NCI-H1930 (cell line): ENCODE measurements at regions not wholly inside any gene's neighbourhood (a gene's known extent, or its start where the extent isn't known, plus 50 kb on each side); places are given as distances from the start of the nearest gene placed in this dataset.
"Not testable (repeated sequence)": the region's sequence is repeated elsewhere in the genome, so short reads cannot be mapped to it uniquely, and the experiment has no call there.

Experiments used
- DNase-seq, 2 experiments: peaks; one replicate each; lab custom pipeline; 2025; lab: John Stamatoyannopoulos, UW

DNA sequence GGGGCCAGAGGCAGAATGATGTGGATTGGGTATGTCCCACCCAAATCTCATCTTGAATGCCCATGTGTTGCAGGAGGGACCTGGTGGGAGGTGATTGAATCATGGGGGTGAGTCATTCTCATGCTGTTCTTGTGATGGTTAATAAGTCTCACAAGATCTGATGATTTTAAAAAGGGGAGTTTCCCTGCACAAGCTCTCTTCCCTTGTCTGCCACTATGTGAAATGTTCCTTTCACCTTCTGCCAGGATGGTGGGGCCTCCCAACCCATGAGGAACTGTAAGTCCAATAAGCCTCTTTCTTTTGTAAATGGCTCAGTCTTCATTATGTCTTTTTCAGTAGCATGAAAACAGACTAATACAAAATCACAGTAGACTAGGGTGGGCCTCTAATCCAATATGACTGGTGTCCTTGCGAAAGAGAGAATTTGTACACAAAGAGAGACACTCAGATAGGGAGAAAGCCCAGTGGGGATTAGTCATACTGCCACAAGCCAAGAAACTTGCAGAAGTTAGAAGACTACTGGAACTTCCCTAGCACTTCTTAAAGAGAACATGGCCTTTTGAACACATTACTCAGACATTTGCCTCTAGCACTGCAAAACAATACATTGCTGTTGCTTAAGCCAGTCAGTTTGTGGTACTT, 68.4 kb downstream of the ANXA1 start:
- DNase-seq = no peak

DNA sequence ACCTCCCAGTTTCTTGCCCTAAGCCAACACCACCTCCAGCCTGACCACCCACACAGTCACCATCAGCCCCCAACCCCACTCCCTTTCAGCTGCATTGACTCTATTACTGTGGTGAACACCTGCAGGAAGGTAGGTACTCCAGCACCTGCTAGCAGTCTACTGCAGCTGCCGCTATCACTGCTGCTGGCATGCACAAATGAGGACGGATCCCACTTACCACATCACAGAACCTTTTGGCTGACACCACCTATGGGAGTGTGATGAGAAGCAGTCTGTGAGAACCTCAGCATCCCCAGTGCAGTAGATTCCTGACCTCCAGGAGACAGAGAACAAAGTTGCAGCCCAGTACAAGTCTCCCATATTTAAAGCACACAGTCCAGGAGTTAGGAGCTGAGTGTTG, 71.9 kb downstream of the ANXA1 start:
- DNase-seq = no peak

DNA sequence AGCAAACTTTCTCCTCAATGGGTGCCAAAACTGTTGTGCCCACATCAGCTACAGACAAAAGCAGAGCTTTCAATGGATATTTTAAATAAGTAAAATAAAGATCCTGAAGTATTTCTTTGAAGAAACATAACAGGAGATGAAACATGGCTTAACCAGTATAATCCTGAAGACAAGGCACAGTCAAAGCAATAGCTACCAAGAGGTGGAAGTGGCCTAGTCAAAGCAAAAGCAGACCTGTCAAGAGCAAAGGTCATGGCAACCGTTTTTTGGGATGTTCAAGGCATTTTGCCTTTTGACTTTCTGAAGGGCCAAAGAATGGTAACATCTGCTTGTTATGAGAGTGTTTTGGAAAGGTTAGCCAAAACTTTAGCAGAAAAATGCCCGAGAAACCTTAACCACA, 77.9 kb downstream of the ANXA1 start:
- DNase-seq = no peak

DNA sequence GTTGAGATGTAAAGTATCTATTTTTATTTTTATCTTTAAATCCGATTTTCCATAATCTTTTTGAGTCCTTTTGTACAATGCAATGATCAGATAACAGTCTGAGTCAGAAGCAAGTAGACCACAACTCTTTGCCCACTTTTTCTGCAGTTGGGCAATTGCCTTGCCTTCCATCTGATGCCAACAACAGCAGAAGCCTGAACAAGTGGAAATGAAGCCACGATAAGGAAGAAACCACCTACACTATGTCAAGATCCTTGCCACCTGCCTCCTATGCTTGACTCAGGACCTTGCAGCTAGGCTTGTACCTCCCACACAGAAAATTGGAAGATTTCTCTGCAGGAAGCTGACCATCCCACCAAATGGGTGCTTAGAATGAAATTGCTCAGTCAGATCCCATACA, 78.6 kb downstream of the ANXA1 start:
- DNase-seq = no peak

DNA sequence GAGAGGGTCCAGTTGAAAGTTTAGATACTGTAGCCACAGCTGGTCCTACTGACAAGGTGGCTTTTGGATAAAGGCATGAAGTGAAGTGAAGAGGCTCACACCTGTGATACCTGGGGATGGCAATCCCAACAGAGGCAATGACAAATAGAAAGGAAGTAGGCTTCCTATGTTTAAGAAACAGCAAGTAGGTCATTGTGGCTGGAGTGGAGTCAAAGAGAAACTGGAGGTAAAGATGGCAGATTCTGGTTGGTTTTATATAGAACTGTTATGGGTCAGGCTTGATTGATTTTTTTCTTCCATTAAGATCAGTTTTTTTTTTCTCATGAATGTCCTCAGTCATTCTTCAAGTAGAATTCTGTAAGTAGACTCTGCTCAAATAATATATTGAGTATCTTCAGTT, 79.5 kb downstream of the ANXA1 start:
- no peak for DNase-seq

DNA sequence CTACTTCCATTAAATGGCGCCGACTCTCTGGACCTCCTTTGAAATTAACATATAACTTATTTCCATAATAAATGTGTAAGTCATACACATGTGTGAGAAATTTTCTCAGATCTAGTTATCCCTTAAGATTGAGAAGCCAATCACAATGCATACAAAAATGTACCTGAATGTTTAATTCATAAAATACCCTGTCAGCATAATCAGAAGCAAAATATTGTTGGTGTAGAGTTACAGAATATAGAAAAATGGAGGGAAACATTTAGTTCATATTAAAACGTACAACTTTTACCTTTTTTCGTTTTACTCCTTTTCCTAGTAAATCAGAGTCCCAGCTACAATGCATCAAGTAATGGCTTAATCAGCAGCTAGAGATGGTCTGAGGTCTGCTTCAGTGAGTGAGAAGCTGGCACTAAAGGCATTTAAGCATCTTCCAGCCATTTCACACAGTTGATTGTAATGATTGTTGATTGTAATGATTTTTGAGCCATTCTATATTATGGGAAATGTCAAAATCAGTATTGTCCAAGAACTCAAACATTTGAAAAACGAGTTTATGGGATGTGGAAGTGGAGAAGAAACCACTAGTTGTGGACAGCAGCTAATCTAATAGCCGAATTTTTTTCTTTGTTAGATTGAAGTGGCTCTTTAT, 81.8 kb downstream of the ANXA1 start:
- no peak for DNase-seq

DNA sequence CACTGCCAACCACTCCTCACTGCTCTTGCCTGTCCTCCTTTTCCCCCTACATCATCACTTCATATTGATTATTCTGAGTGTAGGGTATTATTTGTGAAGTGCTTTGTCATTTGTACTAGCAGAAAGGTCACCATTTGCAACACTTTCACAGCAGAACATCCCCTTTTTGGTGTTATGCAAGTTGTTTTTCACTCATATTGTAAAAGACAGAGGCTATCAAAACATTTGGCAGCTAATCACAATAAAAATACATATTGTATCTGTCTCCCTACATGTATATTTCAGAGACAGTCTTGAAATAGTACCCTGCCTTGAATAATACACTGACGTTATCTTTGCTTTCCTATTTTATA, 82.3 kb downstream of the ANXA1 start:
- no peak for DNase-seq

DNA sequence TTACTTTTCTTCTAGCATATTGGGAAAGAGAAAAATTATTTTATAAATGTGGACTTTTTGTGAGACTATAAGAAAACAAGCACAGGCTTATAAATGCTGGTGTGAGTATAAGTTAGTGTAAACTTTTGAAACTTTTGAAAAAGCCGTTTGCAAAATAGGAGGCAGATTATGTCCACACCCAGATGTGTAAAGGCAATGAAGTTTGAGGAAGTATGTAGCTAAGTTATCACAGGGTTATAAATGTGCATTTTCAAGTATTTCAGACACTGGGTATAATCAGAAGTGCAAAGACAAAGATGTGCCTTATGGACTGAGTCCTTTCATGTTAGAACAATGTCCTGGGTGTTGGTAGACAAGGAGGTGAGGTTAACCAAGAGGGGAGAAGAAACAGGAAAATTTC, 85.5 kb downstream of the ANXA1 start:
- DNase-seq = no peak

DNA sequence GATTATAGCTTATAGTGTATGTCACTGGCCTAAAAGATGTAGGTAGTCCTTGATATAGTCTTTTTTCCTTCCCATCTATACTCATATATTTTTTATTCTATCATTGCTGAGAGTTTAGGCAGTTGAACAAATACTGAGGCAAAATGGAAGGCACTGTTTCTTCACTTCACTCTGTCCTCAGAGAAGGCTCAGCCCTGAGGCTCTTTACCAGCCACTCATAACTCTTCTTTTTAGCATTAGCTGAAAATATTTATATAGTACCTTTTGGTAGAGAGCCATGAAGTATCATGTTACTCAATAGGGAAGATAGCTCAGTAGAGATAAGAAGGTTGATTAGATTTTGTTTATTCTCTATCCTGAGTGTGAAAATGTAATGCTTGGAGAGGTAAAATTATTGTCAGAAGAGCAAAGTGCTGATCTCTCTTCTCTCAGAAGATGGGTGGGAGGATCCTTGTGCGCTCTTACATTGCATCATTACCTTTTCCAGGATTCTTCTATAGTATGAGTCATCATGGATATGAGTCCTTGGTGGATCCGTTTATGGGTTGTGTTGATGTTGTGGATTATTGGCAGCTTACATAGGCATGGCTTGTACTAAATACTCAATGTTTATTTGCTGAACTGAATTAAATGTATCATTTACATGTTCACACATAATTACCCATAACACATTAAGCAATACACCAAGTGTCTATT, 88.1 kb downstream of the ANXA1 start:
- no peak for DNase-seq

DNA sequence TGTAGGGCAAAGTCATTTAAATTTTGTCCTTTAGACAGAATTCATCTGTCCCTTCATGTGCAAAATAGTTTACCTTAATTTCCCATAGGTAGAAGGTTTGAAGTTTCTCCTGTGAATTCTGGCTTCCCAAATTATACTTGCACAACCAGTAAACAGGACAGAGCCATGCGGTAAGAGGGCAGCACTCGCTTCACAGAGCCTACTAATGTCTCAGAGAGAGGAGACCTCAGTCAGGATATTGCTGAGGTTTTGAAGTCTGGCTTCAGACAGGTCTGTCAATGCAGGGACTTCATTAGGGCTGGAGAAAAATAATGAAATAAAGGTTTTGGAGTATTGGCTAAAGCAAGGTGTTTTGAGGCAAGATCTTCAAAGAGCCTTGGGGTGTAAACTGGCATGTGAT, 91.4 kb downstream of the ANXA1 start:
- DNase-seq = no peak

DNA sequence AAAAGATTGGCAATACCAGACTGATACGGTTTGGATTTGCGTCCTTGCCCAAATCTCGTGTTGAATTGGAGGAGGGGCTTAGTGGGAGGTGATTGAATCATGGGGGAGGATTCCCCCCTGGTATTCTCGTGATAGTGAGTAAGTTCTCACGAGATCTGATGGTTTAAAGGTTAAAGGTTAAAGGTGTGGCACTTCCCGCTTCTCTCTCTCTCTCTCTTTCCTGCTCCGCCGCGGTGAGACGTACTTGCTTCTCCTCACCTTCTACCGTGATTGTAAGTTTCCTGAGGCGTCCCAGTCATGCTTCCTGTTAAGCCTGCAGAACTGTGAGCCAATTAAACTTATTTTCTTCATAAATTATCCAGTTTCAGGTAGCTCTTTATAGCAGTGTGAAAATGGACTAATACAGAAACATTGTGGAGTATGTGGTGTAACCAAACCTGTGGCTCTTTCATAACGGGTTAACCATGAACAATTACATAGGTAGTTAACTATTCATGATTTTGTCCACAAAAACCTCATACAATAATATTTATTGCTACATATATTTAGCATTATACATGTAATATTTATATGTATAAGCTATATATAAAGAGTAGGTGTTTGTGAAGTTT, 107.5 kb downstream of the ANXA1 start:
- DNase-seq = no peak

DNA sequence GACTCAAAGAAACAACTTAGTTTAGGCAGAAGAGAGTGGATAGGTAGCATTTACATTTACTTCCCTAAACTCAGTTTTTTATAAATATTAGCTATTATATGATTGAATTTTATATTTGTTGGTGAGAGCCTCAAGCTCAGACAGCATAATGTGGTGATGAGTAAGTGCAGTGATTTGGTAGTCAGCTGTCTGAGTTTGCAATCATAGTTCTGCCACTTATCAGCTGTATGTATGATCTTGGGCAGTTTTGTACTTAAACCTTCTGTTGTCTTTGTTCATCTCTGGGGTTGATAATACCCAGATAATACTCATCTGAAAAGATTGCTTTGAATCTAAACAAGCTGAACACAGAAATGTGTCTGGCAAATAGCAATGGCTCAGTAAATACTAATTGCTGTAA, 108.8 kb downstream of the ANXA1 start:
- no peak for DNase-seq

DNA sequence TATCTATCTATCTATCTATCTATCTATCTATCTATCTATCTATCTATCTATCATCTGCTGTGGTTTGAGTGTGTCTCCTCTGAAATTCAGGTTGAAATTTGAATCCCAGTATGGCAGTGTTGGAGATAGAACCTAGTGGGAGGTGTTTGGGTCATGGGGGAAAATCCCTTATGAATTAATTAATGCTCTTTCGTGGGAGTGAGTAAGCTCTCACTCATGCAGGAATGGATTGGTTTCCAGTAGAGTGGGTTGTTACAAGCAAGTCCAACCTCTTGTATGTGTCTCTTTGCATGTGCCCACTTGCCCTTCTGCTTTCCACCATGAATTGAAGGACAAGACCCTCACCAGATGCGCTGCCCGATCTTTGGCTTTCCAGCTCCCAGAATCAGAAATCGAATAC, 113.0 kb downstream of the ANXA1 start:
- no peak for DNase-seq

DNA sequence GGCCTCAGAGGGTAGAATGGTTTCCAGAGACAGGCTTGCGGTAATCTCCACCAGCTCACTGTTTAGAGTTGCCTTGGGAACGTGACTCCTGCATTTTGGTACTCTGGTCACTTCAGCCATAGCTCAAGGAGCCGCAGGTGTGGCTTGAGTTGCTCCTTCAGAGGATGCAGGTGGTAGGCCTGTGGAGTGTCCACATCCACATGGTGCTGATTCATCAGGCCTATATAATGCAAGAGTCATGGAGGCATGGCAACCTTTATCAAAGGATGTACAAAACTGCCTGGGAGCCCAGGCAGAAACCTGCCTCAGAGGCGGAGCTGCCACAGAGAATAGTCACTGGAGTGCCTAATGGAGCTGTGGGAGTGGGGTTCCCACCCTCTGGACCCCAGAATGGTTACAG, 114.2 kb downstream of the ANXA1 start:
- no peak for DNase-seq

DNA sequence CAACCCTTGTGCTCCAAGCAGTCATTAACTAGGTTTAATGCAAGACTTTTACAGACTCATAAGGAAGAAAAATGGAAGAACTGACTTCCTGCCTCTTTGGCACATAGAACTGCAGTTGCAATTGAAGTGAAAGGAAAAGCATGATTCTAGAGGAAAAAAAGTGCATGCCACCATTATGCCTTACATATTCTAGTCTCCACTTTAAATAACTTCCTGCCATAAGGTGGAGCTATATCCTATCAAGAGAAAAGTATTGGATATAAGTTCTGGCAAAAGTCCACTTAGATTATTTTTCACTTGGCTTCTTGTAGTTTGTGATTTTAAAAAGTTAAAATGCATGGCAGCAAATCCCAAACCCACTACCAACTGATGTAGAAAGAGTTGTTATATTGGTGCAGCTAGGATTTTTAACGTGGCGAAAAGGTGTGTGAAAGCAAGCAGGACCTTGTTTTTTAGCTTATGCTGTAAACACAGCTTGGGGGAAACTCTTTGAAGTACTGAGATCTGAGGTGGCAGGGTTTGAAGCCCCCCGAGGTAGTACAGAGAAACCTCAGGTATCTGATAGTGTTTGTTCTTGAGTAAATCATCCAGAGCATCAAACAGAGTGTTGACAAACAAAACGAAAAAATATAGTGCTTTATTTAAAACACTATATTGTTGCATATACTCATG, 117.9 kb downstream of the ANXA1 start:
- peak in 1 of 2 experiments; percentile 1 for DNase-seq

DNA sequence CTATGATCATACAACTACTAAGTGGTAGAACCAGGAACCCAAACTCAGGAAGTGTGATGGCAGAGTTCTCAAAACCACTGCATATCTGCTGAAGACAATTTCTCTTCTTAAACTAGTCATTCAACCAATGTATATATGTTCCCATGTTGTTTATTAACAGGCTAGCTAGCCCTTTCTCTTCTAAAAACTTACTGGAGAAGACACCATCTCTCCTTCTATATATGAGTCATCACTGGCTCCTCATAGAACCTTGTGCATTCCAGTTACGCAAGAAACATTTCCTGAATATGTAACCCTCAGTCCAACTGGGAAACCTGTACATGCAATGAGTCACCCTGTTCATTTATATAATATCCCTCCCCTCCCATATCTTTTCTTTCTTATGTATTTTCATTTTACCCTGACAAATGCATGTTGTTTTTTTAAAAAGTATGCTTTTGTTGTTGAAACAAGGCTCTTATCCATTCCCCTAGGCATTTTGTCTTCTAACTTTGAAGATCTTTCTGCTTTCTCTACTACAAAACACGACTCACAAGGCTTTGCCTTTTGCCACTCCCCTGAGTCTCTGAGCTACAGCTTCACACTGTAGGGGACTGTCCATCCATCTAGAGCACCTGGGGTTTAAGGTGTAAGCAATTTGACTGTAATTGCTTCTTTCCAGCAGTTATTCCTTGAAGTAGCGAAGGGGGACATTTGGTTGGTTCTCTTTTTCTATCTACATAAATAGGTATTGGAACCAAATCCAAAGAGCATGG, 119.5 kb downstream of the ANXA1 start:
- DNase-seq = no peak

DNA sequence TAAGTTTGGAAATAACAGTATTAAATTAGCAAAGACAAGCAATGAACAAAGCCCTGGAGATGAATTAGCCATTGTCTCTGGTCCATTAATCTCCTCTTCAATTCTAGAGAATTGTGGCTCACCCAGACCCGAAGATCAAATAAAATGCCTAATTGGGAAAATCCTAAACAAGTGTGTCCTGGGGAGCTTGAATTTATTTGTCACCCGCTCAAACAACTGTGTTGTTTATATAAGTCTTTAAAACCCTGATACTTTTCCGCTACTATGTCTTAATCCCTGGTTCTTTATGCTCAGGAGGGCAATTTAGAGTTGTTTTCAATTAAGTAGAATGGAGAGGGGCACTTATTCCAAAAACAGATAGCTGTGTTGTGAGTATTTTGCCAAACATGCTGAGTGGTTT, 128.4 kb downstream of the ANXA1 start:
- DNase-seq = no peak

DNA sequence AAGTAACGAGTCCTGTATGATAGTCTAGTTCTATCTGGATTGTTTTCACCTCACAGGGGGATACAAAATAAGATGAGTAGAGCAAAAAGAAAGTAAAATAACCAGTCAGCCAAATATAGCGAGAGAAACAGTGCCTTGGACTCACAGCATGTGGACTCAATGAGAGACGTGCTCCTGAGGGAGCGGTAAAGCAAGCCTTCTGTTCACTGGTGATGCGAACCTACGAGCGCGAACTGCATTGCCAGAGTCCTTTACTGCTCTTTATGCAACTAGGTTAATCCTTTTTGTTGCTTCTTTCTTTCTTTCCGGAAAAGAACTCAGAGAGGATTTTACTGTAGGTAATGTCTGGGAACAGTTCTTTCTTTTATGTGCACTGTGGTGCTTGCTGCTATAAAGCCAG, 132.7 kb downstream of the ANXA1 start:
- DNase-seq = no peak

DNA sequence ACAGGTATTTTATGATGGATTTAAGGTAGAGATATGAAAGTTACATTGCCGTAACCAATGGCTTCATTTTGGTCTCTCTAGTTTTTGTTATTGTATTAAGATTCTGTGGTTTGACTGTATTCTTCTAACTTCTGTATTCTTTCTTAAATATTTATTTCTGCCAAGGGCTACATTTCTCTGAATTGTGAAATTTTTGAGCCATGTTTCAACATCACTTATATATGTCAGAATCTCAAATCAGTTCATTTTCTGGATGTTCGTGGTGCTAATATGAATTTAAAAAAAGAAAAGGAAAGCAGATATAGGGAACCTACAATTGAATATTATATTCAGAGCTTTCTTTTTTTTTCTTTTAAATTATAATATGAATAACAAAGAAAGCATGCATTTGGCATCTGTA, 142.7 kb downstream of the ANXA1 start:
- DNase-seq = no peak

DNA sequence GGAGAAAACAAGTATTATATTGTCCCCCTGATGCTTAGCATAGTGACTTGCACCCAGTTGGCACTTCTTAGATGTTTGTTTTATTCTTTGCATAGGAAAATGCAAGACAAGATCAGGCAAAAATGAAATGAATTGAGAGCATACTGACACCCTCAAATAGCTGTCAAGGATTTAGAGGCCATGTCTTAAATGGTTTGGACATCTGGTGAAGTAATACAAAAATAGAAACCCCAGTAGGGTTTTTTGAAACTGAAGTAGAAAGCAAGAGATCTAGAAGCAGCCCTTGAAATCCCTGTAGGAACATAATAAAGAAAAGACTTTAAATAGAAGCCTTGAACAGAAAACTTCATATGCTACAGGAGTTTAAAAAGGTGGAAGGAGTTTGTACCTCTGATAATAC, 174.3 kb downstream of the ANXA1 start:
- DNase-seq = no peak

DNA sequence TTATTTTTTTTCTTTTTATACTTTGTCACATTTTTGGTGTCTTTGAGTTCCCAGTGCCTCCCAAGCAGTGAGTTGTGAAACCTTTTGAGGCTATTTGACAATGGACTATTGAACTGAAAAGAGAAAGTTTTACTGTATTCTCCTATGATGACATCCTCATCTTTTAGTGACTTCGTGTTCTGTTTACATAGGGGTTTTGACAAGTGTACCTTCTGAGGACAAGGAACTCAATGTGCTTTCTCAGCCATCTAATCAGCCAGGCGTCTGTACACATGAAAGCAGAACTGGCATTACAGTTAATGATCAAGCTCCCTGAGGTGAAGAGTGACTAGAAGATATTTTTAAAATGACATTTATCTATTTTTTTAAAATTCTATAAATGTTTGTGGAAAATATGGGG, 175.5 kb downstream of the ANXA1 start:
- no peak for DNase-seq

DNA sequence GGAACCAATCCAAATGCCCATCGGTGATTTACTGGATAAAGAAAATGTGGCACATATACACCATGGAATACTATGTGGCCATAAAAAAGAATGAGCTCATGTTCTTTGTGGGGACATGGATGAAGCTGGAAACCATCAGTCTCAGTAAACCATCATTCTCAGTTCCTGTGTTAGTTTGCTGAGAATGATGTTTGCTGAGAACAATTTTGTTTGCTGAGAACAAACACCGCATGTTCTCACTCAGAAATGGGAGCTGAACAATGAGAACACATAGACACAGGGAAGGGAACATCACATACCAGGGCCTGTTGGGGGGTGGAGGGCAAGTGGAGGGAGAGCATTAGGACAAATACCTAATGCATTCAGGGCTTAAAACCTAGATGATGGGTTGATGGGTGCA, 185.5 kb downstream of the ANXA1 start:
- DNase-seq = not testable (repeated sequence)
